GM12878 (cell line): ENCODE measurements at regions not wholly inside any gene's neighbourhood (a gene's known extent, or its start where the extent isn't known, plus 50 kb on each side); places are given as distances from the start of the nearest gene placed in this dataset.

ENCODE experiments used
- ATAC-seq: fragments of 200-7000 bp; cut with Tn5 transposase; 3 replicates; pipeline ENCODE4 v1.9.1; 2020; ENCODE audit warnings: mild to moderate bottlenecking, moderate library complexity
- BruUV-seq: library from RNA; stranded (reverse); fragments of 400-500 nt; replicated peaks from 2 replicates; lab custom pipeline; 2021; lab: Mats Ljungman, UMichigan
- CTCF ChIA-PET: fragments of 300-600 bp; sonication (Branson Sonifier 250); formaldehyde crosslinking; extraction: SDS; loops from one replicate; lab custom pipeline; 2021; ENCODE audit warnings: inconsistent platforms; lab: Yijun Ruan, JAX
- POLR2A ChIA-PET: fragments of 350-600 bp; formaldehyde crosslinking; extraction: SDS; loops from one replicate; lab custom pipeline; 2021; ENCODE audit warnings: inconsistent platforms; lab: Charles Lee
- RAD21 ChIA-PET: fragments of 300-600 bp; sonication (Branson Sonifier 250); formaldehyde crosslinking; loops from one replicate; lab custom pipeline; 2023; ENCODE audit warnings: antibody characterized with exemption; ENCODE audit not compliant: unreplicated experiment; lab: Charles Lee
- SMC1A ChIA-PET: fragments of 300-600 bp; sonication (Branson Sonifier 250); formaldehyde crosslinking; loops from one replicate; lab custom pipeline; 2023; ENCODE audit not compliant: unreplicated experiment, uncharacterized antibody; lab: Charles Lee
- DNase-seq: peaks from one replicate; pipeline ENCODE4 v3.0.0-alpha.2; 2011; ENCODE audit warnings: low read depth, low spot score
- FAIRE-seq: peaks from 3 replicates; lab custom pipeline; 2011; peaks lifted over from hg19 to GRCh38; lab: Jason Lieb, UNC
- H2AFZ ChIP-seq: 2 replicates; pipeline ENCODE4 v1.6.0; 2011; ENCODE audit warnings: low read depth, low read length, control low read depth; ENCODE audit not compliant: control insufficient read depth
- H3K27ac ChIP-seq: 2 replicates; pipeline ENCODE4 v1.5.1; 2011; ENCODE audit warnings: control low read depth; ENCODE audit not compliant: control insufficient read depth, insufficient read depth
- H3K27me3 ChIP-seq, 2 experiments: replicated peaks in 1 of 2; 2 replicates each; pipeline versions ENCODE4 v1.6.0 to v1.6.1; 2011; ENCODE audit warnings: low read length in 1 of 2; ENCODE audit not compliant: control insufficient read depth in 2 of 2, insufficient read depth in 2 of 2
- H3K36me3 ChIP-seq, 2 experiments: 2 replicates each; pipeline ENCODE4 v1.5.1; 2011; ENCODE audit warnings: low read length in 1 of 2; ENCODE audit not compliant: control insufficient read depth in 2 of 2, insufficient read depth in 2 of 2
- H3K4me1 ChIP-seq: 2 replicates; pipeline ENCODE4 v1.6.1; 2011; ENCODE audit warnings: mild to moderate bottlenecking, low read length, moderate library complexity, mixed read lengths; ENCODE audit not compliant: control insufficient read depth, insufficient read depth
- H3K4me2 ChIP-seq: 2 replicates; pipeline ENCODE4 v1.6.0; 2011; ENCODE audit warnings: control low read depth; ENCODE audit not compliant: control insufficient read depth, insufficient read depth
- H3K4me3 ChIP-seq: fragments of 200-600 bp; sonication (generic); 2 replicates; pipeline ENCODE4 v1.5.1; 2016
- H3K79me2 ChIP-seq: 2 replicates; pipeline ENCODE4 v1.6.0; 2011; ENCODE audit warnings: low read length; ENCODE audit not compliant: control insufficient read depth, insufficient read depth
- H3K9ac ChIP-seq: 2 replicates; pipeline ENCODE4 v1.8.0; 2011; ENCODE audit warnings: low read length, control low read depth, mixed read lengths; ENCODE audit not compliant: control insufficient read depth, insufficient read depth
- H3K9me3 ChIP-seq: replicated peaks from 3 replicates; pipeline ENCODE4 v1.5.1; 2011; ENCODE audit warnings: mild to moderate bottlenecking, low read length; ENCODE audit not compliant: control insufficient read depth, insufficient read depth
- H4K20me1 ChIP-seq: 2 replicates; pipeline ENCODE4 v1.6.0; 2011; ENCODE audit not compliant: control insufficient read depth, insufficient read depth
- EED ChIP-seq: sonication (generic); IDR thresholded peaks from 2 replicates; pipeline ENCODE4 v1.6.1; 2016; ENCODE audit warnings: antibody characterized with exemption, low read depth
- ZZZ3 ChIP-seq: IDR thresholded peaks from 2 replicates; pipeline ENCODE4 v1.6.1; 2011; ENCODE audit warnings: low read depth; ENCODE audit not compliant: control insufficient read depth, insufficient read length
- whole genome bisulfite sequencing: methylation state at CpG from one replicate; pipeline ENCODE4 v1.1.6; 2016; ENCODE audit warnings: low lambda C conversion rate; ENCODE audit not compliant: insufficient replicate concordance, insufficient coverage; ENCODE audit errors: missing lambda C conversion rate; 5-methylcytosine and 5-hydroxymethylcytosine counted together
- in situ Hi-C: fragments of 300-500 bp; cut with MboI; formaldehyde crosslinking; loops from 9 replicates; pipeline ENCODE4 v1.14.3; 2018; ENCODE audit warnings: mixed read lengths
- intact Hi-C: fragments of 100-400 bp; cut with micrococcal nuclease; formaldehyde crosslinking; loops from one replicate; pipeline ENCODE4 v1.14.2; 2022; ENCODE audit not compliant: unreplicated experiment
- TF ChIP-seq, protein P1 (sequence below): IDR thresholded peaks from 2 replicates; pipeline ENCODE4 v1.6.1; 2011; ENCODE audit warnings: mild to moderate bottlenecking, low read depth, low read length, moderate library complexity; ENCODE audit not compliant: insufficient replicate concordance

DNA sequence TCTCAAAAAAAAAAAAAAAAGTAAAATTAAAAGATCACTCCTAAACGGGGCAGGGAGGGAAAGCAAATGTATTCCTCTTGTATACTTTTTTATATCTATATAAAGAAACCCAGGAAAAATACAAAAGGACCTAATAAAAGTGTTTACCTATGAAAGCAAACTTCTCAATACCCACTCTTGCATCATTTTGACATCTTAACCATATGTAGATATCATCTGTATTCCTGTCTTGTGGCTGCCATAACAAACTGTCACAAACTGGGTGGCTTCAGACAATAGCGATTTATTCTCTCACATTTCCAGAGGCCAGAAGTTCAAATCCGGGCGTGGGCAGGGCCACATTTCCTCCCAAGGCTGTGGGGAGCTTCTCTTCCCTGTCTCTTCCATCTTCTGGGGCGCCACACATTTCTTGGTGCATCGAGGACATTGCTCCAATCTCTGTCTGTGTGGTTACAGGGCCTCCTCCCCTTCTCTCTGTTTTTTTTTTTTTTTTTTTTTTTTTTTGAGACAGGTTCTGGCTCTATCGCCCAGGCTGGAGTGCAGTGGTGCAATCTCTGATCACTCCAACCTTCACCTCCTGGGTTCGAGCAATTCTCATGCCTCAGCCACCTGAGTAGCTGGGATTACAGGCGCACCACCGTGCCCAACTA, 58.4 kb upstream of the IL17B start:
- CTCF ChIA-PET, result interaction anchor here (0.9 to 8.7 kb wide), 3 partner anchors 124 to 180 kb away, joined by 3 to 68 read pairs (median 3); no protein-coding TSS in a partner anchor
- in situ Hi-C loops, result no loop called here

DNA sequence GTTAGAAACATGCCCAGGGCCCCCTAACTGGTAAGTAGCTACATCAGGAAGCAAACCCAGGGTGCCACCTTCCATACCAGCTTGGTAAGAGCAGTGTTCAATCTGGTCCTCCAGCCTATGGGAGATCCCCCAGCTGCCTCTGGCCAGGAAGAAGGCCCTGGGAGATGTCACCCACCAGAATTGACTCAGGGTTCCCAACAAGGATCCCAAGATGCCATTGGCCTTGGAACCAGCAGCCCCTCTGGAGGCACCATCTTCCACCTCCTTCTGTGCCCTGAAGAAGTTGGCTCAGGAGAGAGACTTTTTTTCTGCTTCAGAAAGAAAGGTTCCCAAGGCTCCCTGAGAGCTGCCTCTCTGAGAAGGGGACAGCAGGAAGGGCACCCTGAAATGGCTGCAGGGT, 56.6 kb upstream of the IL17B start:
- no peak for DNase-seq
- H3K27ac ChIP-seq, result no peak overlapping the region
- H2AFZ ChIP-seq, result no peak overlapping the region
- H3K4me2 ChIP-seq, result no peak overlapping the region
- no peak for ATAC-seq
- FAIRE-seq, result no peak
- TF ChIP-seq EED, result no peak
- TF ChIP-seq, protein P1, sequence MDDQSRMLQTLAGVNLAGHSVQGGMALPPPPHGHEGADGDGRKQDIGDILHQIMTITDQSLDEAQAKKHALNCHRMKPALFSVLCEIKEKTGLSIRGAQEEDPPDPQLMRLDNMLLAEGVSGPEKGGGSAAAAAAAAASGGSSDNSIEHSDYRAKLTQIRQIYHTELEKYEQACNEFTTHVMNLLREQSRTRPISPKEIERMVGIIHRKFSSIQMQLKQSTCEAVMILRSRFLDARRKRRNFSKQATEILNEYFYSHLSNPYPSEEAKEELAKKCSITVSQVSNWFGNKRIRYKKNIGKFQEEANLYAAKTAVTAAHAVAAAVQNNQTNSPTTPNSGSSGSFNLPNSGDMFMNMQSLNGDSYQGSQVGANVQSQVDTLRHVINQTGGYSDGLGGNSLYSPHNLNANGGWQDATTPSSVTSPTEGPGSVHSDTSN, result no peak
- TF ChIP-seq, all 136 proteins: peak for 0
- in situ Hi-C loops, result no loop called here
- Histone ChIP-seq H3K4me3 (no peak overlapping the region), H3K79me2 (no peaks in the 10 kb centered on the region), H3K36me3 (no peaks in the 10 kb centered on the region), H3K9ac (no peak overlapping the region), H3K9me3 (no peaks in the 10 kb centered on the region; the same call in 2 of the 3 replicates), H4K20me1 (no peaks in the 10 kb centered on the region), H3K4me1 (no peaks in the 10 kb centered on the region), H3K27me3 (peaks cover 0 to 5% of the 10 kb centered on the region in 2 experiments; a peak in 3 of 4 replicates)
- ChIA-PET CTCF (interaction anchor here (0.7 to 5.8 kb wide), 25 partner anchors 7 to 183 kb away, joined by 3 to 137 read pairs (median 6); partner anchors contain the start of genes CSNK1A1, GRPEL2 and IL17B), RAD21 (interaction anchor here (0.7 to 3.5 kb wide), 7 partner anchors 51 to 130 kb away, joined by 3 to 22 read pairs (median 6); partner anchors contain the start of gene IL17B), POLR2A (no interaction called here), SMC1A (interaction anchor here (0.7 to 8.1 kb wide), 8 partner anchors 9 to 183 kb away, joined by 3 to 52 read pairs (median 4); partner anchors contain the start of genes CSNK1A1 and IL17B)
- intact Hi-C loops, result no loop called here
- no TSS peak for BruUV-seq

More for the DNA sequence above, 58.4 kb upstream of the IL17B start:
- ATAC-seq (no peak), DNase-seq (no peak), FAIRE-seq (no peak)
- Histone ChIP-seq H3K9me3 (no peaks in the 10 kb centered on the region; the same call in 2 of the 3 replicates), H3K4me2 (no peak overlapping the region), H4K20me1 (no peaks in the 10 kb centered on the region), H3K9ac (no peak overlapping the region), H3K79me2 (no peaks in the 10 kb centered on the region), H3K27me3 (peaks cover 0 to 5% of the 10 kb centered on the region in 2 experiments; a peak in 3 of 4 replicates), H2AFZ (no peak overlapping the region), H3K4me1 (no peaks in the 10 kb centered on the region), H3K4me3 (no peak overlapping the region), H3K27ac (no peak overlapping the region), H3K36me3 (no peaks in the 10 kb centered on the region)
- ChIA-PET POLR2A (no interaction called here), RAD21 (no interaction called here), SMC1A (interaction anchor here (0.7 to 1.1 kb wide), 3 partner anchors 8 to 125 kb away, joined by 3 read pairs; no protein-coding TSS in a partner anchor)
- BruUV-seq, result no TSS peak
- no peak for TF ChIP-seq ZZZ3
- 34% methylated on average over 8 of the region's 10 CpGs for WGBS
- intact Hi-C loops, result no loop called here
